GM12873 (cell line): ENCODE measurements at regions not wholly inside any gene's neighbourhood (a gene's known extent, or its start where the extent isn't known, plus 50 kb on each side); places are given as distances from the start of the nearest gene placed in this dataset.

Experiments
- CTCF ChIP-seq: IDR thresholded peaks from 2 replicates; pipeline ENCODE4 v1.5.1; 2012; ENCODE audit warnings: low read depth, mild to moderate bottlenecking, moderate library complexity, low read length, control low read depth; ENCODE audit not compliant: insufficient read depth; ENCODE audit errors: missing control alignments

GRCh38 chr5:143537056-143537455 lies 133.6 kb upstream of the NR3C1 start:
- no peak for TF ChIP-seq CTCF

- TF ChIP-seq CTCF = no peak
These were observed 132.9 kb upstream of the NR3C1 start for GRCh38 chr5:143536364-143536763.

- TF ChIP-seq CTCF = no peak
These were observed 131.3 kb upstream of the NR3C1 start for GRCh38 chr5:143534761-143535154.

GRCh38 chr5:143533978-143534760 lies 130.7 kb upstream of the NR3C1 start:
- no peak for TF ChIP-seq CTCF

- no peak for TF ChIP-seq CTCF
These were observed 130.0 kb upstream of the NR3C1 start for GRCh38 chr5:143533475-143533874.

GRCh38 chr5:143527808-143528207 lies 124.3 kb upstream of the NR3C1 start:
- TF ChIP-seq CTCF = no peak

GRCh38 chr5:143525176-143525575 lies 121.7 kb upstream of the NR3C1 start:
- TF ChIP-seq CTCF = no peak
